Activated T-helper 17 cell treated with anti-CD3 and anti-CD28 coated beads, Interleukin-2, amount 50 U/mL, for 72 hours (primary cell): ENCODE measurements at regions not wholly inside any gene's neighbourhood (a gene's known extent, or its start where the extent isn't known, plus 50 kb on each side); places are given as distances from the start of the nearest gene placed in this dataset.

ENCODE experiments used
- ATAC-seq: fragments of 150-1000 bp; cut with Tn5 transposase; replicated peaks from 2 replicates; pipeline ENCODE4 v1.10.0; 2021; ENCODE audit warnings: mild to moderate bottlenecking, moderate library complexity
- H3K27ac Mint-ChIP-seq: one replicate; pipeline ENCODE4 v1.8.0; 2022; ENCODE audit warnings: mixed read lengths
- H3K27me3 Mint-ChIP-seq: one replicate; pipeline ENCODE4 v1.8.0; 2022; ENCODE audit warnings: mixed read lengths
- H3K36me3 Mint-ChIP-seq: one replicate; pipeline ENCODE4 v1.8.0; 2022; ENCODE audit warnings: low read depth, mild to moderate bottlenecking, mixed read lengths
- H3K4me1 Mint-ChIP-seq: one replicate; pipeline ENCODE4 v1.8.0; 2022; ENCODE audit warnings: mixed read lengths
- H3K4me3 Mint-ChIP-seq: one replicate; pipeline ENCODE4 v1.8.0; 2022; ENCODE audit warnings: mild to moderate bottlenecking, mixed read lengths
- H3K9me3 Mint-ChIP-seq: one replicate; pipeline ENCODE4 v1.8.0; 2022; ENCODE audit warnings: mixed read lengths

DNA sequence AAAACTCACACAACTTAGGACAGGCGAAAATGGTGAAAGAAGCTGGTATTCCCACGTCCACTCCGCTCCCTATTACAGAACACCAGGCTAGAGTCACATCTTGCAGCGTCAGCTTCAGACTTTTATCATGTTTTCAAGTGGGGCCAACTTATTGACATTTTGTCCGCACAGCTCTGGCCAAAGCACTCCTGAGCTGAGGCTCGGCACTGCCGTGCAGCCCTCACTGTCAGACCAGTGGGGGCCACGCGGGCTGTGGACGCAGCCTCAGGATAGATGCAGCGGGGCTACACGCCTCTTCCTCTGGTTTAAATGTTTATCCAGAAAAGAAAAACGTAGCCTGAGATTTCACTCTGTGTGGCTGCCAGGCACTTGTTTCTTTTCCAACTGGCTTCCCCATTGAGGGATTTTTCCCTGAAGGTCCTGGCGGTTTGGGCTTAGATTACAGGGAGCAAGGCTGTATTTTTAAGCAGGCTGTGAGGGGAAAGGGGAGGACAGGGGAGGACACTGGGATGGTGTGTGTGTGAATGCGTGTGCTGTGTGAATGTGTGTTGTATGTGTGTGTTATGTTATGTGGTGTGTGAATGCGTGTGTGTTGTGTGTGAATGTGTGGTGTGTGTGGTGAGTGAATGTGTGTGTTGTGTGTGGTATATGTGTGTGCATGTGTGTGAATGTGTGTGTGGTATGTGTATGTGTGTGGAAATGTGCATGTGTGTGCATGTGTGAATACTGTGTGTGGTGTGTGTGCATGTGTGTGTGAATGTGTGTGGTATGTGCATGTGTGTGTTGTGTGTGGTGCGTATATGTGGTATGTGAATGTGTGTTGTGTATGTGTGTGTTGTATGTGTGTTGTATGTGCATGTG is 267.6 kb downstream of the DCDC2C start:
- H3K9me3 Mint-ChIP-seq: no peaks in the 10 kb centered on the region
- no peaks in the 10 kb centered on the region for H3K27me3 Mint-ChIP-seq
- no peak overlapping the region for H3K27ac Mint-ChIP-seq
- H3K4me3 Mint-ChIP-seq: no peak overlapping the region
- H3K36me3 Mint-ChIP-seq: no peaks in the 10 kb centered on the region
- H3K4me1 Mint-ChIP-seq: no peaks in the 10 kb centered on the region
- ATAC-seq: no peak

DNA sequence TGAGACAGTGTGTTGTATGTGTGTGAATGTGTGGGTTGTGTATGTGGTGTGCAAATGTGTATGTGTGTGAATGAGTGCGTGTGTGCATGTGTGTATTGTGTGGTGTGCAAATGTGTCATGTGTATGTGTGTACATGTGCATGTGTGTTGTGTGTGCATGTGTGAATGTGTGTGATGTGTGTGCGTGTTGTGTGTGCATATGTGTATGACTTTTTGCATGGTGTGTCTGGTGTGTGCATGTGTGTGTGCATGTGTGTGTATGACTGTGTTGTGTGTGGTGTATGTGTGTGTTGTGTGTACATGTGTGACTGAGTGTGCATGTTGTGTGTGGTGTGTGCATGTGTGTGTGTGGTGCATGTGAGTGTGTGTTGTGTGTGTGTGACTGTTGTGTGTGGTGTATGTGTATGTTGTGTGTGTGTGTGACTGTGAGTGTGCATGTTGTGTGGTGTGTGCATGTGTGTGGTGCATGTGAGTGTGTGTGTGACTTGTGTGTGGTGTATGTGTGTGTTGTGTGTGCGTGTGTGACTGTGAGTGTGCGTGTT is 268.3 kb downstream of the DCDC2C start:
- no peaks in the 10 kb centered on the region for H3K9me3 Mint-ChIP-seq
- H3K4me1 Mint-ChIP-seq: no peaks in the 10 kb centered on the region
- no peaks in the 10 kb centered on the region for H3K27me3 Mint-ChIP-seq
- H3K36me3 Mint-ChIP-seq: no peaks in the 10 kb centered on the region
- H3K27ac Mint-ChIP-seq: no peak overlapping the region
- no peak overlapping the region for H3K4me3 Mint-ChIP-seq
- ATAC-seq: no peak

- H3K36me3 Mint-ChIP-seq: no peaks in the 10 kb centered on the region
- H3K27me3 Mint-ChIP-seq: no peaks in the 10 kb centered on the region
- no peaks in the 10 kb centered on the region for H3K4me1 Mint-ChIP-seq
- no peaks in the 10 kb centered on the region for H3K9me3 Mint-ChIP-seq
- no peak for ATAC-seq
- H3K4me3 Mint-ChIP-seq: no peak overlapping the region
- H3K27ac Mint-ChIP-seq: no peak overlapping the region
These were observed 269.0 kb downstream of the DCDC2C start for GRCh38 chr2:3972377-3972776.

GRCh38 chr2:3974765-3975164 is 271.4 kb downstream of the DCDC2C start:
- peaks cover 8% of the 10 kb centered on the region for H3K9me3 Mint-ChIP-seq
- H3K4me3 Mint-ChIP-seq: no peak overlapping the region
- H3K36me3 Mint-ChIP-seq: no peaks in the 10 kb centered on the region
- H3K27me3 Mint-ChIP-seq: no peaks in the 10 kb centered on the region
- no peak overlapping the region for H3K27ac Mint-ChIP-seq
- no peaks in the 10 kb centered on the region for H3K4me1 Mint-ChIP-seq
- no peak for ATAC-seq

- no peak overlapping the region for H3K4me3 Mint-ChIP-seq
- H3K27ac Mint-ChIP-seq: no peak overlapping the region
- no peaks in the 10 kb centered on the region for H3K36me3 Mint-ChIP-seq
- no peaks in the 10 kb centered on the region for H3K4me1 Mint-ChIP-seq
- no peaks in the 10 kb centered on the region for H3K27me3 Mint-ChIP-seq
- no peak for ATAC-seq
- H3K9me3 Mint-ChIP-seq: peaks cover 8% of the 10 kb centered on the region
These were observed 278.1 kb downstream of the DCDC2C start for GRCh38 chr2:3981446-3981987.

DNA sequence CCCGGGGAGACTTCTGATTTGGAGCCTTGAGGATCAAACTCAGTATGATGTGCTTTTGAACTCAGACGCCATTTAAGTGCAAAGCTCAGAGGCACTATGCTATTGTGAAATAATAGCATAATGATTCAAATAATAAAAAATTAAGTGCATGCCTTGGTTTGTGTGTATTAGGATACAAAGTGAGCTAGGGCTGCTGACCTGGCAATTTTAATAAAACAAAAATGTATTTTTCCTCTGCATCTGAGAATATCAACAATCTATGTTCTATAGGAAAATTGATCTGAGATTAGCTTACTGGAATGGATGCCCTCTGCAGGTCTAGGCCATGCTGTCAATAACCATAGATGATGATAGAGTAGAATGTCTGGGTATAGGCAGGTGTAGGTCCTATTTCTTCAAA is 278.8 kb downstream of the DCDC2C start:
- Mint-ChIP-seq H3K27ac (no peak overlapping the region), H3K9me3 (peaks cover 8% of the 10 kb centered on the region), H3K27me3 (no peaks in the 10 kb centered on the region), H3K36me3 (no peaks in the 10 kb centered on the region), H3K4me1 (no peaks in the 10 kb centered on the region), H3K4me3 (no peak overlapping the region)
- ATAC-seq: no peak

GRCh38 chr2:3986063-3986462 is 282.7 kb downstream of the DCDC2C start:
- Mint-ChIP-seq H3K9me3 (peaks cover 2% of the 10 kb centered on the region), H3K27me3 (no peaks in the 10 kb centered on the region), H3K27ac (no peak overlapping the region), H3K36me3 (no peaks in the 10 kb centered on the region), H3K4me3 (no peak overlapping the region), H3K4me1 (no peaks in the 10 kb centered on the region)
- no peak for ATAC-seq

GRCh38 chr2:3986530-3987258 is 283.3 kb downstream of the DCDC2C start:
- H3K4me1 Mint-ChIP-seq: no peaks in the 10 kb centered on the region
- no peaks in the 10 kb centered on the region for H3K36me3 Mint-ChIP-seq
- H3K27ac Mint-ChIP-seq: no peak overlapping the region
- no peaks in the 10 kb centered on the region for H3K27me3 Mint-ChIP-seq
- ATAC-seq: no peak
- H3K9me3 Mint-ChIP-seq: peaks cover 3% of the 10 kb centered on the region
- H3K4me3 Mint-ChIP-seq: no peak overlapping the region

GRCh38 chr2:4002841-4003403 is 299.5 kb downstream of the DCDC2C start:
- H3K27me3 Mint-ChIP-seq: no peaks in the 10 kb centered on the region
- no peaks in the 10 kb centered on the region for H3K36me3 Mint-ChIP-seq
- H3K9me3 Mint-ChIP-seq: peaks cover 14% of the 10 kb centered on the region
- no peak for ATAC-seq
- H3K4me1 Mint-ChIP-seq: no peaks in the 10 kb centered on the region
- H3K4me3 Mint-ChIP-seq: no peak overlapping the region
- H3K27ac Mint-ChIP-seq: no peak overlapping the region

DNA sequence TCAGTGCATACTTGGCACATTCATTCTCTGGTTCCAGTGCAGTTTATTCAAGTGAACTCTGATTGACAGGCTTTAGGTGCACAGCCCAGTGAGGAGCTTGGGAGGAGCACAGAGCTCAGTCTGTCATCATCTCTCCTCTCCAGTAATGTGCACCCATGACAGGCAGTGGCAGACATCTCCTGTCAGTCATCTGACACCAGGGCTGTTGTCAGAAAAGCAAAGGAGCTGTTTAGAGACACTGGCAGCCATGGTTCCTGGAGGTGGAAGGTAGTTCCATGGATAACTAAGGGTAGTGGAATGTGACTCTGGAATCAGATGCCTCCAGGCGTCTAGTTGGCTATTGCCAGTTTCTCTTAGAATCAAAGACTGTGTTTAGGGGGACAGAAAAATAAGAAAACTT is 308.8 kb downstream of the DCDC2C start:
- H3K36me3 Mint-ChIP-seq: no peaks in the 10 kb centered on the region
- H3K4me1 Mint-ChIP-seq: no peaks in the 10 kb centered on the region
- no peaks in the 10 kb centered on the region for H3K27me3 Mint-ChIP-seq
- ATAC-seq: no peak
- peaks cover 18% of the 10 kb centered on the region for H3K9me3 Mint-ChIP-seq
- H3K27ac Mint-ChIP-seq: no peak overlapping the region
- H3K4me3 Mint-ChIP-seq: no peak overlapping the region

- no peak for ATAC-seq
- no peak overlapping the region for H3K27ac Mint-ChIP-seq
- no peaks in the 10 kb centered on the region for H3K4me1 Mint-ChIP-seq
- peaks cover 3% of the 10 kb centered on the region for H3K27me3 Mint-ChIP-seq
- H3K36me3 Mint-ChIP-seq: no peaks in the 10 kb centered on the region
- H3K9me3 Mint-ChIP-seq: peaks cover 2% of the 10 kb centered on the region
- no peak overlapping the region for H3K4me3 Mint-ChIP-seq
These were observed 315.2 kb downstream of the DCDC2C start for GRCh38 chr2:4018535-4018934.

DNA sequence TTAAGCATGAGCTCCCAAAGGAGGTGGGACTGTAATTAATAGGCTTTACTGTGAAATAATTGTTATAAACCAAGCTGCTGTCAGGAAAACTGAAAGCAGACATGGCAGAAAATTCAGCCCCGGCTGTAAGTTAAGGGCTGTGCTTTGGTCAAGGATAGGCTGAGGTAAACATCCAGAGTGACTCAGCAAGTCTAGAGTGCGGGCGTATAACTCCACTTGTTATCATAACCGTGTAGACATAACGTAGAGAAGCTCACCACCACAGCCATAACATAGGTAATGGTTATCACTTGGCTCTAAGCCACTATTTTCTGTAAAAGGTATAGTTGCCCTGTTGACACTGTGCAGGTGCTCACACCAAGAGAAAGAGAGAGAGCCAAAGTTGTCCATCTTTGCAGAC is 316.8 kb downstream of the DCDC2C start:
- Mint-ChIP-seq H3K27ac (no peak overlapping the region), H3K36me3 (no peaks in the 10 kb centered on the region), H3K9me3 (no peaks in the 10 kb centered on the region), H3K27me3 (peaks cover 3% of the 10 kb centered on the region), H3K4me3 (no peak overlapping the region), H3K4me1 (no peaks in the 10 kb centered on the region)
- ATAC-seq: no peak

DNA sequence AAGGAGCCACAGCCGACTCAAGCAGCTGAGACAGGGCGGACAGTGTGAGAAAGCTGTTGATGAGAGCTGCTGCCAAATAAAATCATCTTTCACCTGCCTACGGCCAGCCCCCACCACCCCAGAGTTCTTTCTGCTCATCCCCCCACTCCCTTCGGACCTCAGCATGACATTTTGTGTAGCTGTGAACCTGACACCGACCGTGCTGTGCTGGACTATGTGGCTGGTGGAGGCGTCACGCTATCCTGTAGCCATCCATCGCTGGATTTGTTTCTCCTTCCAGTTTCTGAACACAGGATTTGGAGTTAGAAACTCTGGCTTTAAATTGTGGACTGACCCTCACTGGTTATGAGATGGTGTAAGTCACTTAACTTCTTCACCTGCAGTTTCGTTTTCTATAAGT is 317.3 kb downstream of the DCDC2C start:
- H3K4me1 Mint-ChIP-seq: no peaks in the 10 kb centered on the region
- peaks cover 3% of the 10 kb centered on the region for H3K27me3 Mint-ChIP-seq
- H3K9me3 Mint-ChIP-seq: no peaks in the 10 kb centered on the region
- no peak overlapping the region for H3K27ac Mint-ChIP-seq
- H3K36me3 Mint-ChIP-seq: no peaks in the 10 kb centered on the region
- ATAC-seq: no peak
- no peak overlapping the region for H3K4me3 Mint-ChIP-seq

DNA sequence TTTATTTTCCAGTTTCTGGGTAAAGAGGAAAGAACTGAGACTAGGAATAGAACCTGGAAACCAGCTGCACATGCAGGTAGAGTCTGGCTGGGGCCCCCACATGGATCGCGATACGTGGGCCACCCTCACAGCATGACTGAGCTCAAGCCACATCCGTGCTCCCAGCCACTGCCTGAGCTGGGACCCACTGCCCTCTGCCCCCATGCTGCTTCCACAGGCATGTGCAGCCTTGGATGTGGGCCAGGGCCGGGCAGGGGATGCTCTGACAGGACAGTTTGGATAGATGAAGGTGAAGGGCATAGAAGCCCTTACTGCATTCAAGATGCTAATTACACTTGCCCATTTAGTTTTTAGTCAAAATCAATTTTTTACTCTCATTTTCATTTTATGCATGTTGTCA is 321.2 kb downstream of the DCDC2C start:
- no peaks in the 10 kb centered on the region for H3K36me3 Mint-ChIP-seq
- ATAC-seq: no peak
- peaks cover 3% of the 10 kb centered on the region for H3K27me3 Mint-ChIP-seq
- no peaks in the 10 kb centered on the region for H3K4me1 Mint-ChIP-seq
- H3K4me3 Mint-ChIP-seq: no peak overlapping the region
- H3K9me3 Mint-ChIP-seq: peaks cover 14% of the 10 kb centered on the region
- no peak overlapping the region for H3K27ac Mint-ChIP-seq
